Pancreas (tissue), 10 donors: ENCODE measurements at regions not wholly inside any gene's neighbourhood (a gene's known extent, or its start where the extent isn't known, plus 50 kb on each side); places are given as distances from the start of the nearest gene placed in this dataset.

Source experiments
- ATAC-seq, 4 donors: fragments of 200-7000 bp; cut with Tn5 transposase; one replicate each; pipeline versions ENCODE4 v1.8.0 to v1.9.1; 2020; ENCODE audit warnings: mild to moderate bottlenecking in 4 of 4, moderate library complexity in 4 of 4
- DNase-seq, 6 donors: peaks; one replicate each; pipeline ENCODE4 v3.0.0-alpha.2; 2020
- FAIRE-seq: peaks from 2 replicates; lab custom pipeline; 2012; peaks lifted over from hg19 to GRCh38; lab: Jason Lieb, UNC
- H3K27ac ChIP-seq, 4 donors: fragments of 200-600 bp; sonication (generic); 1 replicate in 3 of 4; 2 replicates in 1 of 4; pipeline versions ENCODE4 v1.5.0 to v1.8.0; 2020
- H3K27me3 ChIP-seq, 4 donors: fragments of 200-600 bp; one replicate each; pipeline ENCODE4 v1.8.0; 2021
- H3K36me3 ChIP-seq, 3 donors: fragments of 200-600 bp; sonication (generic) in 1 of 3; one replicate each; pipeline versions ENCODE4 v1.5.0 to v1.8.0; 2020 to 2021
- H3K4me1 ChIP-seq, 3 donors: fragments of 200-600 bp; one replicate each; pipeline ENCODE4 v1.8.0; 2021
- H3K4me3 ChIP-seq, 4 donors: fragments of 200-600 bp; sonication (generic) in 2 of 4; one replicate each; pipeline versions ENCODE4 v1.5.0 to v1.8.0; 2020 to 2021
- H3K9me3 ChIP-seq, 4 donors: fragments of 200-600 bp; one replicate each; pipeline ENCODE4 v1.8.0; 2021
- WGBS, 2 donors: extraction: QIAGEN DNeasy Blood & Tissue Kit; methylation state at CpG; one replicate each; pipeline ENCODE4 v1.1.7; 2013; 5-methylcytosine and 5-hydroxymethylcytosine counted together
- intact Hi-C, 3 donors: fragments of 100-400 bp; cut with DNase I; formaldehyde crosslinking; loops; one replicate each; pipeline versions ENCODE4 v1.11.1 to v1.14.2; 2022
- TF ChIP-seq, protein P1 (sequence below), 4 donors: fragments of 200-600 bp; sonication (generic) in 3 of 4; IDR thresholded peaks; one replicate each; pipeline versions ENCODE4 v1.5.0 to v1.8.0; 2021; ENCODE audit warnings: antibody characterized with exemption in 4 of 4
- donor health status: healthy with polysubstance abuse.
- donor health status: DM: no; HTN: no; CAD: no; lungs with moderate emphysema.
- donor health status: DM: no; HTN: no; CAD: no.
- donor health status: control.
- donor health status: control.
- donor health status: Bipolar disorder and iron deficiency.
- donor health status: DM: yes; HTN: yes; CAD: no.
- donor health status: DM: no; HTN: no; CAD: no.
- donor health status: DM: no; HTN: no; CAD: no.
- donor health status: DM: yes; HTN: yes; CAD: no.

DNA sequence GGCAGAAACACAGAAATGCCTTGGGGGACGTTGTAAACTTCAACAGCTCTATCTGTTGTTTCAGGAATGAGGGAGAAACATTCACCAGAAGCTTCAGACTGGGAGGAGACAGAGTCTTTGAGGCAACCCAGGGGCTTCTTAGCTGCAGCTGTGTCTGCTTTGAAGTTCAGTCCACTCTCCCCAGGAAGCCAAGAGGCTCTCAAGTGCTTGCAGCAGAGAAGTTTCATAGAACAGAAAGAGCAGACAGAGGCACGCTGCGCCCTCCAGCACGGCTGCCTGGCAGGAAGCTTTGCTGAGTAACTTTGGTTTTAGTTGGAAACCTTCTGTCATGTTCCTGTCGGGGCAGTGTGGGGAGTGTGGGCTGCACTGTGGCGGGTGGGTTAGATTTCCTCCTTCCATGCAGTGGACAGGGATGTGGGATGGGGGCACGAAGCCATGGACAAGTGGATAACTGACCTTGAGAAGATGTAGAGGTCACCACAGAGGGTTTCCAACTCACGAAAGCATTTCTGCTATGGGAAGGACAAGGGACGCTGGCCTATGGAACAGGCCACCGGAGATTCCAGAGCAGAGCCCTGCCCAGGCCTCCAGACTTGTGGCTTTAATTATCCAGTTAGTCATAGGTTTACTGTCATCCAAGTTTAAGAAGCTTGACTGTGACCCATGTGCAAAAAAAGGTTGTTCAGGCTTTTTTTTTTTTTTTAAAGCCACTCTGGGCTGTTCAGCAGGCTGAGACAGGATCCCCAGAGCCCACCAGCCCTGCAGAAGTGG is 107.7 kb downstream of the ARF6 start:
- FAIRE-seq (no peak), ATAC-seq (peak in 3 of 4 donors; percentile 12 to 31 (median 25)), DNase-seq (peak in 2 of 6 donors; percentile 17 to 43)
- intact Hi-C loops = loop anchor here in 1 of 3 donors (10.0 kb wide), 1 partner anchor 106 kb away; the partner anchor contains the start of gene ARF6
- H3K27me3 ChIP-seq = no peaks in the 10 kb centered on the region
- H3K9me3 ChIP-seq = no peaks in the 10 kb centered on the region
- no peak overlapping the region for H3K4me3 ChIP-seq
- H3K4me1 ChIP-seq = peaks cover 7 to 46% (median 15%) of the 10 kb centered on the region in 3 donors
- 66 to 68% methylated on average over 10 of the region's 10 CpGs for WGBS, 2 donors
- H3K36me3 ChIP-seq = no peaks in the 10 kb centered on the region
- TF ChIP-seq, protein P1, sequence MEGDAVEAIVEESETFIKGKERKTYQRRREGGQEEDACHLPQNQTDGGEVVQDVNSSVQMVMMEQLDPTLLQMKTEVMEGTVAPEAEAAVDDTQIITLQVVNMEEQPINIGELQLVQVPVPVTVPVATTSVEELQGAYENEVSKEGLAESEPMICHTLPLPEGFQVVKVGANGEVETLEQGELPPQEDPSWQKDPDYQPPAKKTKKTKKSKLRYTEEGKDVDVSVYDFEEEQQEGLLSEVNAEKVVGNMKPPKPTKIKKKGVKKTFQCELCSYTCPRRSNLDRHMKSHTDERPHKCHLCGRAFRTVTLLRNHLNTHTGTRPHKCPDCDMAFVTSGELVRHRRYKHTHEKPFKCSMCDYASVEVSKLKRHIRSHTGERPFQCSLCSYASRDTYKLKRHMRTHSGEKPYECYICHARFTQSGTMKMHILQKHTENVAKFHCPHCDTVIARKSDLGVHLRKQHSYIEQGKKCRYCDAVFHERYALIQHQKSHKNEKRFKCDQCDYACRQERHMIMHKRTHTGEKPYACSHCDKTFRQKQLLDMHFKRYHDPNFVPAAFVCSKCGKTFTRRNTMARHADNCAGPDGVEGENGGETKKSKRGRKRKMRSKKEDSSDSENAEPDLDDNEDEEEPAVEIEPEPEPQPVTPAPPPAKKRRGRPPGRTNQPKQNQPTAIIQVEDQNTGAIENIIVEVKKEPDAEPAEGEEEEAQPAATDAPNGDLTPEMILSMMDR (IDR thresholded peaks at IDR 0.05) = no peak
- peak overlapping the region; percentile 53 to 88 (median 74) for H3K27ac ChIP-seq

GRCh38 chr14:50001151-50001998 is 108.5 kb downstream of the ARF6 start:
- 18 to 24% methylated on average over 23 of the region's 23 CpGs for WGBS, 2 donors
- DNase-seq = peak; percentile 30 to 67 (median 51)
- H3K4me1 ChIP-seq = peaks cover 7 to 46% (median 15%) of the 10 kb centered on the region in 3 donors
- intact Hi-C loops = loop anchor here in 1 of 3 donors (10.0 kb wide), 1 partner anchor 107 kb away; the partner anchor contains the start of gene ARF6
- peak overlapping the region; percentile 53 to 88 (median 79) for H3K27ac ChIP-seq
- peak overlapping the region in 1 of 4 donors; percentile 16 for H3K4me3 ChIP-seq
- H3K9me3 ChIP-seq = no peaks in the 10 kb centered on the region
- no peak for FAIRE-seq
- ATAC-seq = peak; percentile 61 to 72 (median 67)
- TF ChIP-seq, protein P1 (IDR thresholded peaks at IDR 0.05) = no peak
- no peaks in the 10 kb centered on the region for H3K36me3 ChIP-seq
- no peaks in the 10 kb centered on the region for H3K27me3 ChIP-seq

DNA sequence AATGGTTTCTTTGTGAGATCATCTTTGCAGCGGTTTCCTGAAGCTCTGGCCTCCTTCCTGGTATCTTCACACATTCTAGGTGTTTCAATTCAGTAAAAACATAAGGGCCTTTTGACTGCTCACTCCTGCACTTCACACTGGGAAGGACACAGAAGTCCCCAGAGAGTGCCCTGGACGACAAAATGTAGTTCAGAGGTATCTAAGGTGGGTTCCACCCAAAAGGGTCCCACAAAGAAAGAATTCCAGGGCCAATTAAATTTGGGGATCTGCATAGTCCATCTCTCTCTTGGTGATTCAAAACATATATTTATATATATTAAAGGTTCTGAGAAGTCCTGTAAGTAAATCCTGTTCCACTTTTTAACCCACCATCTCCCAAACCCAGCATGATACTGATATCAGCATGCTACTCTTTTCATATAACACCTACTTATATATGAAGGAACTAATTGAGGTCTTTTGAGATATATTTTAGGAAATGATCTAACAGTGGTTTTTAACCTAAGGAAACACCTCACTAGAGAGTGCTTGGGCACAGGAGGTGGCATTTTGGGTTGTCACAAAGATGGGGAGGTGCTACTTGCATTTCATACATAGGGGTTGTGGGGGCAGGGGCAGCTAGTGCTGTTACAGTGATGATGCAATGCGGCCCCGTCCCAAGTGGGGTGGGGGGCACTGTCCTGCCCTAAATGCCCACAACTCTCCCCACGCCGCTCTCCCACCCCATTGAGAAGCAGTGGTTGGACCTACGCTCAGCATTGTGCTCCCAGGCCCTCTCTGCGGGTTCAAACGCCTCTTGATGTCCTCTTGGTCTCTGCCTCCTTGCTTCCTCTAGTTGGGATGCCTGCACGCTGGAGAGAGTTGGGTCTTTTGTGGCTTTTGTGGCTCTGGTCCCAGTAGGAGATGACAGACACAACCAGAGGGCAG is 109.4 kb downstream of the ARF6 start:
- FAIRE-seq (no peak), DNase-seq (peak in 3 of 6 donors; percentile 19 to 51 (median 38)), ATAC-seq (no peak)
- WGBS, 2 donors = 81 to 86% methylated on average over 10 of the region's 10 CpGs
- TF ChIP-seq, protein P1 (IDR thresholded peaks at IDR 0.05) = no peak
- H3K27ac ChIP-seq = peak overlapping the region; percentile 53 to 88 (median 79)
- no peaks in the 10 kb centered on the region for H3K9me3 ChIP-seq
- H3K4me1 ChIP-seq = peaks cover 7 to 46% (median 15%) of the 10 kb centered on the region in 3 donors
- intact Hi-C loops = loop anchor here in 1 of 3 donors (10.0 kb wide), 1 partner anchor 107 kb away; the partner anchor contains the start of gene ARF6
- H3K36me3 ChIP-seq = no peaks in the 10 kb centered on the region
- H3K27me3 ChIP-seq = no peaks in the 10 kb centered on the region
- peak overlapping the region in 1 of 4 donors; percentile 58 for H3K4me3 ChIP-seq

DNA sequence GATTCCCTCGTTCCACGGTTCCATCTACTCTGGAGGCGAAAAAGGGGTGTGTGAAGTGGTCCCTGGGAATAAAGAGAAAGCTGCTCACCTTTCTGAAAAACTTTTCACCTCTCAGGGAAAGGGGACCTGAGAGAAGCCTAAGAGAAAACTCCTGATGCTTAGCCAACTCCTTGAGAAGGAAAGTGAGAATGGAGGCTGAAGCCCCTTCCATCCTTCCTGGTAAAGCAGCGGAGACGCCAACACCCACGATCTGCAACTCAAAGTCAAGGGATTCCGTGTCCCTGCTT is 110.0 kb downstream of the ARF6 start:
- H3K36me3 ChIP-seq = no peaks in the 10 kb centered on the region
- H3K4me1 ChIP-seq = peaks cover 7 to 46% (median 15%) of the 10 kb centered on the region in 3 donors
- ATAC-seq (no peak), FAIRE-seq (no peak), DNase-seq (no peak)
- H3K27ac ChIP-seq = peak overlapping the region; percentile 40 to 88 (median 78)
- no peaks in the 10 kb centered on the region for H3K27me3 ChIP-seq
- TF ChIP-seq, protein P1 (IDR thresholded peaks at IDR 0.05) = no peak
- H3K4me3 ChIP-seq = peak overlapping the region in 3 of 4 donors; percentile 35 to 58 (median 46)
- H3K9me3 ChIP-seq = no peaks in the 10 kb centered on the region
- intact Hi-C loops = loop anchor here in 1 of 3 donors (10.0 kb wide), 1 partner anchor 108 kb away; the partner anchor contains the start of gene ARF6
- WGBS, 2 donors = 42 to 45% methylated on average over 7 of the region's 7 CpGs
